C1 segment of cervical spinal cord (tissue), 14 donors: ENCODE measurements at regions not wholly inside any gene's neighbourhood (a gene's known extent, or its start where the extent isn't known, plus 50 kb on each side); places are given as distances from the start of the nearest gene placed in this dataset.
A peak's percentile ranks its signal among the peaks of the same experiment; 100 is the strongest.
"Not testable (repeated sequence)": the region's sequence is repeated elsewhere in the genome, so short reads cannot be mapped to it uniquely, and the experiment has no call there.

Experiments used
- DNase-seq, 14 donors: peaks; one replicate each; lab custom pipeline; 2025; lab: John Stamatoyannopoulos, UW

- no peak for DNase-seq
Observed at GRCh38 chr9:1917396-1917935, 97.7 kb upstream of the SMARCA2 start.

GRCh38 chr9:1918108-1918507 is 97.0 kb upstream of the SMARCA2 start:
- DNase-seq: no peak

GRCh38 chr9:1918622-1919021 is 96.5 kb upstream of the SMARCA2 start:
- DNase-seq: no peak

- no peak for DNase-seq
Observed at GRCh38 chr9:1919229-1919628, 95.9 kb upstream of the SMARCA2 start.

GRCh38 chr9:1920386-1920785 is 94.8 kb upstream of the SMARCA2 start:
- DNase-seq: no peak

GRCh38 chr9:1922026-1922425 is 93.1 kb upstream of the SMARCA2 start:
- no peak for DNase-seq

GRCh38 chr9:1927546-1927945 is 87.6 kb upstream of the SMARCA2 start:
- peak in 1 of 14 donors; percentile 6 for DNase-seq

- no peak for DNase-seq
Observed at GRCh38 chr9:1929134-1929533, 86.0 kb upstream of the SMARCA2 start.

- DNase-seq: no peak
Observed at GRCh38 chr9:1929722-1930244, 85.4 kb upstream of the SMARCA2 start.

- not testable (repeated sequence) for DNase-seq
Observed at GRCh38 chr9:1930245-1930736, 84.9 kb upstream of the SMARCA2 start.

GRCh38 chr9:1938135-1938534 is 77.0 kb upstream of the SMARCA2 start:
- no peak for DNase-seq

GRCh38 chr9:1938675-1939170 is 76.4 kb upstream of the SMARCA2 start:
- no peak for DNase-seq

GRCh38 chr9:1939466-1939865 is 75.7 kb upstream of the SMARCA2 start:
- DNase-seq: no peak

- peak in 2 of 14 donors; percentile 3 to 7 for DNase-seq
Observed at GRCh38 chr9:1939926-1940368, 75.2 kb upstream of the SMARCA2 start.

- DNase-seq: no peak
Observed at GRCh38 chr9:1941989-1942388, 73.2 kb upstream of the SMARCA2 start.

- DNase-seq: no peak
Observed at GRCh38 chr9:1946526-1947283, 68.4 kb upstream of the SMARCA2 start.

GRCh38 chr9:1947438-1947837 is 67.7 kb upstream of the SMARCA2 start:
- DNase-seq: no peak

GRCh38 chr9:1948541-1948940 is 66.6 kb upstream of the SMARCA2 start:
- no peak for DNase-seq

- DNase-seq: no peak
Observed at GRCh38 chr9:1951446-1951845, 63.7 kb upstream of the SMARCA2 start.

GRCh38 chr9:1952001-1952400 is 63.1 kb upstream of the SMARCA2 start:
- no peak for DNase-seq

GRCh38 chr9:1954238-1954637 is 60.9 kb upstream of the SMARCA2 start:
- DNase-seq: no peak

- no peak for DNase-seq
Observed at GRCh38 chr9:1956958-1957357, 58.2 kb upstream of the SMARCA2 start.

- DNase-seq: no peak
Observed at GRCh38 chr9:1957856-1958255, 57.3 kb upstream of the SMARCA2 start.
